Bronchial epithelial cell (primary cell): ENCODE measurements at regions not wholly inside any gene's neighbourhood (a gene's known extent, or its start where the extent isn't known, plus 50 kb on each side); places are given as distances from the start of the nearest gene placed in this dataset.

Source experiments
- DNase-seq: peaks from one replicate; pipeline ENCODE4 v3.0.0-alpha.2; 2010; ENCODE audit warnings: low read depth
- FAIRE-seq: peaks from 2 replicates; lab custom pipeline; 2011; peaks lifted over from hg19 to GRCh38; lab: Jason Lieb, UNC
- H3K27me3 ChIP-seq: 2 replicates; pipeline ENCODE4 v1.5.1; 2011; ENCODE audit warnings: low read length; ENCODE audit not compliant: control insufficient read depth, insufficient read depth
- H3K36me3 ChIP-seq: 2 replicates; pipeline ENCODE4 v1.5.1; 2011; ENCODE audit warnings: low read length; ENCODE audit not compliant: control insufficient read depth, insufficient read depth
- H3K4me3 ChIP-seq: 2 replicates; pipeline ENCODE4 v1.5.1; 2011; ENCODE audit warnings: mild to moderate bottlenecking, low read depth, low read length, control low read depth
- TF ChIP-seq, protein P1 (sequence below): IDR thresholded peaks from 2 replicates; pipeline ENCODE4 v1.5.1; 2011; ENCODE audit warnings: mild to moderate bottlenecking, moderate library complexity, low read length, control low read depth, inconsistent platforms; ENCODE audit not compliant: insufficient read depth, severe bottlenecking

GRCh38 chr20:39904476-39905112, 784.4 kb downstream of the MAFB start:
- DNase-seq (no peak), FAIRE-seq (no peak)
- H3K27me3 ChIP-seq, result no peaks in the 10 kb centered on the region
- no peak overlapping the region for H3K4me3 ChIP-seq
- no peaks in the 10 kb centered on the region for H3K36me3 ChIP-seq
- TF ChIP-seq, protein P1, sequence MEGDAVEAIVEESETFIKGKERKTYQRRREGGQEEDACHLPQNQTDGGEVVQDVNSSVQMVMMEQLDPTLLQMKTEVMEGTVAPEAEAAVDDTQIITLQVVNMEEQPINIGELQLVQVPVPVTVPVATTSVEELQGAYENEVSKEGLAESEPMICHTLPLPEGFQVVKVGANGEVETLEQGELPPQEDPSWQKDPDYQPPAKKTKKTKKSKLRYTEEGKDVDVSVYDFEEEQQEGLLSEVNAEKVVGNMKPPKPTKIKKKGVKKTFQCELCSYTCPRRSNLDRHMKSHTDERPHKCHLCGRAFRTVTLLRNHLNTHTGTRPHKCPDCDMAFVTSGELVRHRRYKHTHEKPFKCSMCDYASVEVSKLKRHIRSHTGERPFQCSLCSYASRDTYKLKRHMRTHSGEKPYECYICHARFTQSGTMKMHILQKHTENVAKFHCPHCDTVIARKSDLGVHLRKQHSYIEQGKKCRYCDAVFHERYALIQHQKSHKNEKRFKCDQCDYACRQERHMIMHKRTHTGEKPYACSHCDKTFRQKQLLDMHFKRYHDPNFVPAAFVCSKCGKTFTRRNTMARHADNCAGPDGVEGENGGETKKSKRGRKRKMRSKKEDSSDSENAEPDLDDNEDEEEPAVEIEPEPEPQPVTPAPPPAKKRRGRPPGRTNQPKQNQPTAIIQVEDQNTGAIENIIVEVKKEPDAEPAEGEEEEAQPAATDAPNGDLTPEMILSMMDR, result no peak

GRCh38 chr20:39903806-39904465, 785.1 kb downstream of the MAFB start:
- TF ChIP-seq, protein P1, result no peak
- DNase-seq, result no peak
- Histone ChIP-seq H3K27me3 (no peaks in the 10 kb centered on the region), H3K36me3 (no peaks in the 10 kb centered on the region), H3K4me3 (no peak overlapping the region)
- FAIRE-seq, result no peak

GRCh38 chr20:39899881-39900280, 789.2 kb downstream of the MAFB start:
- no peaks in the 10 kb centered on the region for H3K36me3 ChIP-seq
- H3K4me3 ChIP-seq, result no peak overlapping the region
- no peak for DNase-seq
- TF ChIP-seq, protein P1, result no peak
- no peak for FAIRE-seq
- H3K27me3 ChIP-seq, result no peaks in the 10 kb centered on the region

GRCh38 chr20:39898467-39898852, 790.6 kb downstream of the MAFB start:
- DNase-seq (no peak), FAIRE-seq (no peak)
- TF ChIP-seq, protein P1, result no peak
- no peaks in the 10 kb centered on the region for H3K27me3 ChIP-seq
- no peak overlapping the region for H3K4me3 ChIP-seq
- H3K36me3 ChIP-seq, result no peaks in the 10 kb centered on the region

DNA sequence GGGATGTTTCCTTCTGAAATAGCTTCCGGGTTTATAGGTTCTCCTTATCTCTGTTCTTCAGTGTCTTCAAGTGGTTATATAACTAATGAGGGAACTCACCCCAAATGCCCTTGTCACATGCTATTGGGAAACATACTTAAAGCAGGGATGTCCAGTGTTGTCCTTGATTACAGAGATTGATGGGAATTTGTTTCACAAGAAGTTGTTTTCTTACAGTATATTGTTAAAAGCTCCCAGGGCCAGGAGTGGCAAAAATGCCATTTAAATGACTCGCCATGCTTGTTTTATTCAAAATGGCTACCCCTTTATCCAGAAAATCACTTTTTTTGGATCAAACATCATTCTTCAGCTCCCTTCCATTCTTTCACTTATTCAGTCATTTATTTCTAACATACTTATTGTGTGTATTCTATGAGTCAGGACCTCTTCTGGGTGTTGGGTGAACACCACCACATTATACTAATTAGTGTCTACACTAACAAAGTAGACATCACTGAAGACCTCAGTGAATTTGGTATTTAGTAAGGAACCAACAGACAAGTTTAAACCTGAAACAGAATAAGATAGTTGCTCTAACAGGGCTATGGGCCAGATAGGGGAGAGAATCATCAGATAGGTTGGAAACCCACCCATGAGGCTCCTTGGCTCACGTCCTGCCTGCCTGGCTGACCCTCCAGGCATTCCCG, 791.1 kb downstream of the MAFB start:
- DNase-seq, result peak; percentile 67
- Histone ChIP-seq H3K4me3 (no peak overlapping the region), H3K36me3 (no peaks in the 10 kb centered on the region), H3K27me3 (no peaks in the 10 kb centered on the region)
- TF ChIP-seq, protein P1, result no peak
- no peak for FAIRE-seq
